ENCODE measurements at regions not wholly inside any gene's neighbourhood (a gene's known extent, or its start where the extent isn't known, plus 50 kb on each side); places are given as distances from the start of the nearest gene placed in this dataset.

GRCh38 chr2:239528883-239529282 is 128.1 kb upstream of the HDAC4 start:
- TF ChIP-seq USF2 (IDR thresholded peaks at IDR 0.05; ENCODE audit: borderline replicate concordance, low read depth, low read length) (no peak), MXI1 (IDR thresholded peaks at IDR 0.05; ENCODE audit: low read depth, low read length) (no peak), LARP7 (IDR thresholded peaks at IDR 0.05) (no peak), YY1 (IDR thresholded peaks at IDR 0.05; ENCODE audit: low read depth, low read length) (no peak), SP1 (IDR thresholded peaks at IDR 0.05; ENCODE audit: low read depth, low read length) (no peak), CEBPB (IDR thresholded peaks at IDR 0.05; ENCODE audit: borderline replicate concordance in 1 of 2, low read depth in 2 of 2, low read length in 2 of 2) (no peak), GABPA (IDR thresholded peaks at IDR 0.05; ENCODE audit: low read depth) (no peak), HDAC2 (IDR thresholded peaks at IDR 0.05) (no peak), POLR2AphosphoS5 (IDR thresholded peaks at IDR 0.05; ENCODE audit: low read length) (no peak), SUZ12 (IDR thresholded peaks at IDR 0.05; ENCODE audit: unreplicated experiment) (no peak), NFIC (IDR thresholded peaks at IDR 0.05; ENCODE audit: low read depth, low read length) (no peak), CBX3 (IDR thresholded peaks at IDR 0.05; ENCODE audit: borderline replicate concordance, low read depth) (no peak)
- TF ChIP-seq, protein P1, sequence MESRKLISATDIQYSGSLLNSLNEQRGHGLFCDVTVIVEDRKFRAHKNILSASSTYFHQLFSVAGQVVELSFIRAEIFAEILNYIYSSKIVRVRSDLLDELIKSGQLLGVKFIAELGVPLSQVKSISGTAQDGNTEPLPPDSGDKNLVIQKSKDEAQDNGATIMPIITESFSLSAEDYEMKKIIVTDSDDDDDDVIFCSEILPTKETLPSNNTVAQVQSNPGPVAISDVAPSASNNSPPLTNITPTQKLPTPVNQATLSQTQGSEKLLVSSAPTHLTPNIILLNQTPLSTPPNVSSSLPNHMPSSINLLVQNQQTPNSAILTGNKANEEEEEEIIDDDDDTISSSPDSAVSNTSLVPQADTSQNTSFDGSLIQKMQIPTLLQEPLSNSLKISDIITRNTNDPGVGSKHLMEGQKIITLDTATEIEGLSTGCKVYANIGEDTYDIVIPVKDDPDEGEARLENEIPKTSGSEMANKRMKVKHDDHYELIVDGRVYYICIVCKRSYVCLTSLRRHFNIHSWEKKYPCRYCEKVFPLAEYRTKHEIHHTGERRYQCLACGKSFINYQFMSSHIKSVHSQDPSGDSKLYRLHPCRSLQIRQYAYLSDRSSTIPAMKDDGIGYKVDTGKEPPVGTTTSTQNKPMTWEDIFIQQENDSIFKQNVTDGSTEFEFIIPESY (IDR thresholded peaks at IDR 0.05) = no peak
- TF ChIP-seq, protein P2, sequence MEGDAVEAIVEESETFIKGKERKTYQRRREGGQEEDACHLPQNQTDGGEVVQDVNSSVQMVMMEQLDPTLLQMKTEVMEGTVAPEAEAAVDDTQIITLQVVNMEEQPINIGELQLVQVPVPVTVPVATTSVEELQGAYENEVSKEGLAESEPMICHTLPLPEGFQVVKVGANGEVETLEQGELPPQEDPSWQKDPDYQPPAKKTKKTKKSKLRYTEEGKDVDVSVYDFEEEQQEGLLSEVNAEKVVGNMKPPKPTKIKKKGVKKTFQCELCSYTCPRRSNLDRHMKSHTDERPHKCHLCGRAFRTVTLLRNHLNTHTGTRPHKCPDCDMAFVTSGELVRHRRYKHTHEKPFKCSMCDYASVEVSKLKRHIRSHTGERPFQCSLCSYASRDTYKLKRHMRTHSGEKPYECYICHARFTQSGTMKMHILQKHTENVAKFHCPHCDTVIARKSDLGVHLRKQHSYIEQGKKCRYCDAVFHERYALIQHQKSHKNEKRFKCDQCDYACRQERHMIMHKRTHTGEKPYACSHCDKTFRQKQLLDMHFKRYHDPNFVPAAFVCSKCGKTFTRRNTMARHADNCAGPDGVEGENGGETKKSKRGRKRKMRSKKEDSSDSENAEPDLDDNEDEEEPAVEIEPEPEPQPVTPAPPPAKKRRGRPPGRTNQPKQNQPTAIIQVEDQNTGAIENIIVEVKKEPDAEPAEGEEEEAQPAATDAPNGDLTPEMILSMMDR (IDR thresholded peaks at IDR 0.05 in 2 of 3, conservative IDR thresholded peaks at IDR 0.05 in 1 of 3; ENCODE audit: control insufficient read depth in 2 of 3, extremely low read depth in 1 of 3, insufficient read depth in 1 of 3, low read depth in 3 of 3, low read length in 3 of 3) = no peak

All from GM12878 (cell line).